HepG2 (cell line): ENCODE measurements at regions not wholly inside any gene's neighbourhood (a gene's known extent, or its start where the extent isn't known, plus 50 kb on each side); places are given as distances from the start of the nearest gene placed in this dataset.
"Not testable (repeated sequence)": the region's sequence is repeated elsewhere in the genome, so short reads cannot be mapped to it uniquely, and the experiment has no call there.

Experiments used
- ATAC-seq: fragments of 200-7000 bp; cut with Tn5 transposase; 3 replicates; pipeline ENCODE4 v1.9.1; 2020; ENCODE audit warnings: mild to moderate bottlenecking, moderate library complexity
- BruUV-seq: library from RNA; stranded (reverse); fragments of 400-500 nt; replicated peaks from 2 replicates; lab custom pipeline; 2021; lab: Mats Ljungman, UMichigan
- CTCF ChIA-PET: fragments of 300-600 bp; formaldehyde crosslinking; extraction: SDS; loops from one replicate; lab custom pipeline; 2021; ENCODE audit warnings: low total read pairs, inconsistent platforms, low intra/inter-chr PET ratio; lab: Yijun Ruan, JAX
- POLR2A ChIA-PET: fragments of 350-600 bp; sonication (Branson Sonifier 250); formaldehyde crosslinking; loops from one replicate; lab custom pipeline; 2020; ENCODE audit warnings: antibody characterized with exemption, inconsistent platforms; lab: Yijun Ruan, JAX
- DNase-seq: peaks from one replicate; pipeline ENCODE4 v3.0.0-alpha.2; 2015; ENCODE audit warnings: low spot score
- FAIRE-seq: peaks from 3 replicates; lab custom pipeline; 2011; peaks lifted over from hg19 to GRCh38; lab: Jason Lieb, UNC
- H2AFZ ChIP-seq: one replicate; pipeline ENCODE4 v1.6.1; 2011; ENCODE audit warnings: low read length, inconsistent platforms
- H3K27ac ChIP-seq: fragments of 300-600 bp; 3 replicates; pipeline ENCODE4 v1.8.0; 2011; ENCODE audit warnings: mixed run types, mild to moderate bottlenecking, mixed read lengths, low read length, inconsistent platforms; ENCODE audit not compliant: insufficient read depth; ENCODE audit errors: extremely low read length
- H3K27me3 ChIP-seq, 2 experiments: fragments of 200-600 bp in 1 of 2; 2 replicates in 1 of 2; 3 replicates in 1 of 2; pipeline versions ENCODE4 v1.6.0 to v1.8.0; 2011; ENCODE audit warnings: low read length in 2 of 2, mild to moderate bottlenecking in 2 of 2, moderate library complexity in 2 of 2, inconsistent platforms in 1 of 2; ENCODE audit not compliant: insufficient read depth in 2 of 2, control insufficient read depth in 1 of 2
- H3K36me3 ChIP-seq, 2 experiments: fragments of 200-600 bp in 1 of 2; replicated peaks in 1 of 2; 2 replicates in 1 of 2; 3 replicates in 1 of 2; pipeline versions ENCODE4 v1.5.1 to v1.8.0; 2011; ENCODE audit warnings: low read length in 2 of 2, inconsistent platforms in 1 of 2; ENCODE audit not compliant: insufficient read depth in 2 of 2, control insufficient read depth in 1 of 2
- H3K4me1 ChIP-seq: 2 replicates; pipeline ENCODE4 v1.5.1; 2012; ENCODE audit warnings: low read length, inconsistent platforms; ENCODE audit not compliant: insufficient read depth
- H3K4me2 ChIP-seq: 2 replicates; pipeline ENCODE4 v1.6.0; 2011; ENCODE audit warnings: low read depth, low read length, inconsistent platforms
- H3K4me3 ChIP-seq, 3 experiments: fragments of 200-600 bp in 1 of 3; sonication (generic), shearing (Covaris generic) in 1 of 3; replicated peaks in 1 of 3; 2 replicates each; pipeline ENCODE4 v1.5.1; 2011 to 2016; ENCODE audit warnings: low read length in 3 of 3, inconsistent platforms in 2 of 3, low read depth in 2 of 3, mild to moderate bottlenecking in 2 of 3, control low read depth in 1 of 3, mixed read lengths in 1 of 3; ENCODE audit not compliant: insufficient read depth in 1 of 3
- H3K79me2 ChIP-seq: one replicate; pipeline ENCODE4 v1.6.1; 2011; ENCODE audit warnings: low read length, inconsistent platforms; ENCODE audit not compliant: insufficient read depth
- H3K9ac ChIP-seq: 2 replicates; pipeline ENCODE4 v1.6.0; 2011; ENCODE audit warnings: mild to moderate bottlenecking, low read depth, low read length, inconsistent platforms; ENCODE audit not compliant: insufficient read depth
- H3K9me3 ChIP-seq: 2 replicates; pipeline ENCODE4 v1.5.1; 2012; ENCODE audit warnings: mild to moderate bottlenecking, low read length
- H4K20me1 ChIP-seq: 2 replicates; pipeline ENCODE4 v1.6.0; 2011; ENCODE audit warnings: inconsistent platforms, mild to moderate bottlenecking, low read length, moderate library complexity; ENCODE audit not compliant: insufficient read depth
- UBTF ChIP-seq: sonication (generic); formaldehyde crosslinking; IDR thresholded peaks from 2 replicates; pipeline ENCODE4 v1.4.0; 2020; ENCODE audit warnings: mild to moderate bottlenecking, missing genetic modification reagents
- WGBS: methylation state at CpG from one replicate; pipeline ENCODE4 v1.1.6; 2017; ENCODE audit warnings: low lambda C conversion rate; 5-methylcytosine and 5-hydroxymethylcytosine counted together
- in situ Hi-C: cut with HindIII; loops from 2 replicates; pipeline ENCODE4 v1.10.0; 2017; ENCODE audit warnings: low pct_unique_long_range_greater_than_20kb; ENCODE audit not compliant: extremely low pct_ligation_motif_present
- intact Hi-C: fragments of 100-400 bp; cut with micrococcal nuclease; formaldehyde crosslinking; loops from one replicate; pipeline ENCODE4 v1.10.0; 2022; ENCODE audit not compliant: unreplicated experiment

- ChIA-PET CTCF (no interaction called here), POLR2A (no interaction called here)
- no peak overlapping the region for H3K4me2 ChIP-seq
- DNase-seq (no peak), FAIRE-seq (no peak), ATAC-seq (no peak)
- no peaks in the 10 kb centered on the region for H3K9me3 ChIP-seq
- intact Hi-C loops = no loop called here
- in situ Hi-C loops = no loop called here
- no peaks in the 10 kb centered on the region for H4K20me1 ChIP-seq
- H3K4me1 ChIP-seq = no peaks in the 10 kb centered on the region
- 33% methylated on average over 4 of the region's 4 CpGs for WGBS
- H3K27me3 ChIP-seq = no peaks in the 10 kb centered on the region
- H3K9ac ChIP-seq = no peak overlapping the region
- no peaks in the 10 kb centered on the region for H3K79me2 ChIP-seq
- no peak overlapping the region for H3K4me3 ChIP-seq
- H3K27ac ChIP-seq = no peak overlapping the region
- TF ChIP-seq UBTF (CRISPR knock-in tag) = no peak
- BruUV-seq = no TSS peak
- no peak overlapping the region for H2AFZ ChIP-seq
- no peaks in the 10 kb centered on the region for H3K36me3 ChIP-seq
Observed at GRCh38 chr2:12490641-12491040, 226.1 kb upstream of the TRIB2 start.

GRCh38 chr2:12492360-12492759, 224.4 kb upstream of the TRIB2 start:
- 75% methylated on average over 1 of the region's 3 CpGs for WGBS

More at GRCh38 chr2:12492360-12492759, 224.4 kb upstream of the TRIB2 start:
- CTCF ChIA-PET, BruUV-seq, DNase-seq, H3K79me2 ChIP-seq, intact Hi-C loops, POLR2A ChIA-PET, H3K27me3 ChIP-seq, H4K20me1 ChIP-seq, H3K9me3 ChIP-seq, ATAC-seq, H3K4me2 ChIP-seq, H3K36me3 ChIP-seq, H3K9ac ChIP-seq, H3K4me1 ChIP-seq, FAIRE-seq, in situ Hi-C loops, H3K4me3 ChIP-seq, H2AFZ ChIP-seq, H3K27ac ChIP-seq: not testable (repeated sequence)
